SH-SY5Y (cell line): ENCODE measurements at regions not wholly inside any gene's neighbourhood (a gene's known extent, or its start where the extent isn't known, plus 50 kb on each side); places are given as distances from the start of the nearest gene placed in this dataset.

Experiments used
- GATA2 ChIP-seq: IDR thresholded peaks from 2 replicates; pipeline ENCODE4 v1.6.1; 2011; ENCODE audit warnings: mild to moderate bottlenecking, low read depth, low read length
- GATA3 ChIP-seq: IDR thresholded peaks from 2 replicates; pipeline ENCODE4 v1.6.1; 2011; ENCODE audit warnings: low read depth, mild to moderate bottlenecking, low read length, moderate library complexity

DNA sequence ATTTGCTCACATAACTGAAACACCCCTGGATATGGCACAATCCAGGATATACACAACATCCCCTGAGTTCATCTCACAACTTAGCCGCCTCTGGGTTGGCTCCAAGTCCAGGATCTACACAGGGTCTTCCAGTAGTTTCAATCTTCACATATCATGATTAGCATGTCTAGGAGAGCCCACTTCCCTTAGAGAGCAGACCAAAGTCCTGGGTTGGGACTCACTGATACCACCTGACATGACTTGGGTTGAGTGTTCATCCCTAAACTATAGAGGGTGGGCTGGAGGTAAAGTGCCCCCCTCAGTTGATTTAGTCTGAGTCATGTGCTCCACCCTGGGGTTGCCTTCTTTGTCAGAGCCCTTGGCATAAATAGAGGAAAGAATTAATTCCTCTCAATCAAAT lies 493.6 kb upstream of the PPP2R3A start:
- TF ChIP-seq GATA3, result no peak
- no peak for TF ChIP-seq GATA2
